Caco-2 (cell line): ENCODE measurements at regions not wholly inside any gene's neighbourhood (a gene's known extent, or its start where the extent isn't known, plus 50 kb on each side); places are given as distances from the start of the nearest gene placed in this dataset.
"Not testable (repeated sequence)": the region's sequence is repeated elsewhere in the genome, so short reads cannot be mapped to it uniquely, and the experiment has no call there.

Experiments
- BruUV-seq: library from RNA; stranded (reverse); fragments of 400-500 nt; replicated peaks from 2 replicates; lab custom pipeline; 2021; lab: Mats Ljungman, UMichigan
- CTCF ChIA-PET: fragments of 300-600 bp; sonication (Branson Sonifier 250); formaldehyde crosslinking; loops from one replicate; lab custom pipeline; 2022; ENCODE audit warnings: antibody characterized with exemption; lab: Charles Lee
- POLR2A ChIA-PET: fragments of 300-600 bp; sonication (Branson Sonifier 250); formaldehyde crosslinking; loops from one replicate; lab custom pipeline; 2022; ENCODE audit warnings: antibody characterized with exemption; lab: Charles Lee
- DNase-seq, 2 experiments: peaks; one replicate each; pipeline versions ENCODE4 v3.0.0 to v3.0.0-alpha.2; 2020 to 2022
- H3K27me3 ChIP-seq: replicated peaks from 2 replicates; pipeline ENCODE4 v1.6.0; 2011; ENCODE audit warnings: low read length; ENCODE audit not compliant: control insufficient read depth, insufficient read depth
- H3K36me3 ChIP-seq: 2 replicates; pipeline ENCODE4 v1.5.1; 2011; ENCODE audit warnings: low read length; ENCODE audit not compliant: control insufficient read depth, insufficient read depth
- H3K4me1 ChIP-seq: fragments of 250-450 bp; sonication (Bioruptor Pico); 2 replicates; pipeline ENCODE4 v1.5.1; 2020; ENCODE audit warnings: mild to moderate bottlenecking
- H3K4me3 ChIP-seq: 2 replicates; pipeline ENCODE4 v1.5.1; 2011; ENCODE audit warnings: low read depth, mild to moderate bottlenecking, control low read depth, low read length
- H3K9me3 ChIP-seq: fragments of 250-450 bp; sonication (Bioruptor Pico); 2 replicates; pipeline ENCODE4 v1.5.1; 2020; ENCODE audit warnings: mild to moderate bottlenecking, moderate library complexity
- H3K27ac Mint-ChIP-seq: one replicate; pipeline ENCODE4 v1.8.0; 2022; ENCODE audit warnings: mixed read lengths; ENCODE audit not compliant: unreplicated experiment
- H3K27me3 Mint-ChIP-seq: one replicate; pipeline ENCODE4 v1.8.0; 2022; ENCODE audit warnings: mixed read lengths; ENCODE audit not compliant: insufficient read depth, unreplicated experiment
- H3K36me3 Mint-ChIP-seq: one replicate; pipeline ENCODE4 v1.8.0; 2022; ENCODE audit warnings: mild to moderate bottlenecking, mixed read lengths; ENCODE audit not compliant: insufficient read depth, unreplicated experiment
- H3K4me1 Mint-ChIP-seq: one replicate; pipeline ENCODE4 v1.8.0; 2022; ENCODE audit warnings: low read depth, mixed read lengths; ENCODE audit not compliant: unreplicated experiment
- H3K4me3 Mint-ChIP-seq: one replicate; pipeline ENCODE4 v1.8.0; 2022; ENCODE audit warnings: mild to moderate bottlenecking, moderate library complexity, mixed read lengths; ENCODE audit not compliant: unreplicated experiment
- H3K9me3 Mint-ChIP-seq: one replicate; pipeline ENCODE4 v1.8.0; 2022; ENCODE audit warnings: mixed read lengths; ENCODE audit not compliant: unreplicated experiment
- intact Hi-C: fragments of 100-400 bp; cut with micrococcal nuclease; formaldehyde crosslinking; loops from one replicate; pipeline ENCODE4 v1.10.0; 2022; ENCODE audit not compliant: unreplicated experiment
- TF ChIP-seq, protein P1 (sequence below), 2 experiments: fragments of 200-600 bp in 1 of 2; IDR thresholded peaks; 1 replicate in 1 of 2; 2 replicates in 1 of 2; pipeline versions ENCODE4 v1.5.1 to v1.8.0; 2011 to 2022; ENCODE audit warnings: antibody characterized with exemption in 1 of 2, control low read depth in 1 of 2, inconsistent platforms in 1 of 2, low read depth in 1 of 2, low read length in 1 of 2, mild to moderate bottlenecking in 1 of 2, moderate library complexity in 1 of 2; ENCODE audit not compliant: insufficient read depth in 1 of 2, severe bottlenecking in 1 of 2, unreplicated experiment in 1 of 2

GRCh38 chr11:82184966-82185365 lies 548.7 kb downstream of the FAM181B start:
- Mint-ChIP-seq H3K36me3 (no peaks in the 10 kb centered on the region), H3K27me3 (no peaks in the 10 kb centered on the region), H3K27ac (no peak overlapping the region), H3K4me3 (no peak overlapping the region), H3K4me1 (no peaks in the 10 kb centered on the region), H3K9me3 (peaks cover 10% of the 10 kb centered on the region)
- no peak for DNase-seq
- H3K27me3 ChIP-seq = no peaks in the 10 kb centered on the region
- ChIA-PET CTCF (no interaction called here), POLR2A (no interaction called here)
- H3K4me3 ChIP-seq = no peak overlapping the region
- no peaks in the 10 kb centered on the region for H3K9me3 ChIP-seq
- 0 out of 2 replicates have a peak, but pooled peaks cover 1% of the 10 kb centered on the region for H3K4me1 ChIP-seq
- no peaks in the 10 kb centered on the region for H3K36me3 ChIP-seq
- intact Hi-C loops = no loop called here
- TF ChIP-seq, protein P1, sequence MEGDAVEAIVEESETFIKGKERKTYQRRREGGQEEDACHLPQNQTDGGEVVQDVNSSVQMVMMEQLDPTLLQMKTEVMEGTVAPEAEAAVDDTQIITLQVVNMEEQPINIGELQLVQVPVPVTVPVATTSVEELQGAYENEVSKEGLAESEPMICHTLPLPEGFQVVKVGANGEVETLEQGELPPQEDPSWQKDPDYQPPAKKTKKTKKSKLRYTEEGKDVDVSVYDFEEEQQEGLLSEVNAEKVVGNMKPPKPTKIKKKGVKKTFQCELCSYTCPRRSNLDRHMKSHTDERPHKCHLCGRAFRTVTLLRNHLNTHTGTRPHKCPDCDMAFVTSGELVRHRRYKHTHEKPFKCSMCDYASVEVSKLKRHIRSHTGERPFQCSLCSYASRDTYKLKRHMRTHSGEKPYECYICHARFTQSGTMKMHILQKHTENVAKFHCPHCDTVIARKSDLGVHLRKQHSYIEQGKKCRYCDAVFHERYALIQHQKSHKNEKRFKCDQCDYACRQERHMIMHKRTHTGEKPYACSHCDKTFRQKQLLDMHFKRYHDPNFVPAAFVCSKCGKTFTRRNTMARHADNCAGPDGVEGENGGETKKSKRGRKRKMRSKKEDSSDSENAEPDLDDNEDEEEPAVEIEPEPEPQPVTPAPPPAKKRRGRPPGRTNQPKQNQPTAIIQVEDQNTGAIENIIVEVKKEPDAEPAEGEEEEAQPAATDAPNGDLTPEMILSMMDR (IDR thresholded peaks at IDR 0.05; ENCODE audit: insufficient read depth in 1 of 2, low read depth in 1 of 2, low read length in 1 of 2, severe bottlenecking in 1 of 2, unreplicated experiment in 1 of 2) = no peak
- no TSS peak for BruUV-seq

DNA sequence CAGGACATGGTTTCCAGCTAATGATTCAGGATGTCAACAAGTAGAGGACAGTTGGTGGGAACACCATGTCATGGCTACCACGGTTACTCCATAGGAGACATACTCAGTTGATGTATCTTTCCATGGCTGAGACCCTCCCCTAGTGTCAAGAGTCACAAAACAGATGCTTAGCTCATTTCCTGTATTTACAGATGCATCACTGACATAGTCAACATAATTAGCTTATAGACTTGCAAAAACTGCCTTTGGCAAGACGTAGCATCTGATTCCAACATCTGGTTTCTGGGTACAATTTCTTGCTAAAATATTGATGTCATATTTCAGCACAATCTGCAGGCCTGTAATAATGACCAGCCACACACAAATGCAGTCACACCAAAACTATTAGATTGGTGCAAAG lies 550.3 kb downstream of the FAM181B start:
- TF ChIP-seq, protein P1 (IDR thresholded peaks at IDR 0.05; ENCODE audit: insufficient read depth in 1 of 2, low read depth in 1 of 2, low read length in 1 of 2, severe bottlenecking in 1 of 2, unreplicated experiment in 1 of 2) = no peak
- POLR2A ChIA-PET = no interaction called here
- Histone ChIP-seq H3K4me1 (no peaks in the 10 kb centered on the region), H3K27me3 (no peaks in the 10 kb centered on the region), H3K36me3 (no peaks in the 10 kb centered on the region), H3K9me3 (no peaks in the 10 kb centered on the region), H3K4me3 (no peak overlapping the region)
- no peaks in the 10 kb centered on the region for H3K36me3 Mint-ChIP-seq
- H3K27ac Mint-ChIP-seq = no peak overlapping the region
- no peak for DNase-seq
- no peaks in the 10 kb centered on the region for H3K4me1 Mint-ChIP-seq
- BruUV-seq = no TSS peak
- intact Hi-C loops = no loop called here
- H3K4me3 Mint-ChIP-seq = no peak overlapping the region
- no peaks in the 10 kb centered on the region for H3K27me3 Mint-ChIP-seq
- peaks cover 10% of the 10 kb centered on the region for H3K9me3 Mint-ChIP-seq
- CTCF ChIA-PET = no interaction called here

- H3K4me3 ChIP-seq, H3K4me1 ChIP-seq, H3K4me3 Mint-ChIP-seq, CTCF ChIA-PET, H3K9me3 Mint-ChIP-seq, H3K4me1 Mint-ChIP-seq, intact Hi-C loops, H3K27ac Mint-ChIP-seq, H3K36me3 Mint-ChIP-seq, H3K36me3 ChIP-seq, H3K27me3 ChIP-seq, H3K27me3 Mint-ChIP-seq, POLR2A ChIA-PET, BruUV-seq, H3K9me3 ChIP-seq, DNase-seq: not testable (repeated sequence)
These were observed 551.0 kb downstream of the FAM181B start for GRCh38 chr11:82182697-82183096.

- H3K9me3 Mint-ChIP-seq, H3K27ac Mint-ChIP-seq, H3K36me3 Mint-ChIP-seq, H3K4me1 Mint-ChIP-seq, H3K27me3 ChIP-seq, H3K9me3 ChIP-seq, H3K4me3 ChIP-seq, BruUV-seq, H3K4me1 ChIP-seq, H3K36me3 ChIP-seq, CTCF ChIA-PET, H3K27me3 Mint-ChIP-seq, POLR2A ChIA-PET, H3K4me3 Mint-ChIP-seq, intact Hi-C loops, DNase-seq: not testable (repeated sequence)
These were observed 551.9 kb downstream of the FAM181B start for GRCh38 chr11:82181796-82182195.
